ENCODE measurements at regions not wholly inside any gene's neighbourhood (a gene's known extent, or its start where the extent isn't known, plus 50 kb on each side); places are given as distances from the start of the nearest gene placed in this dataset.
"Not testable (repeated sequence)": the region's sequence is repeated elsewhere in the genome, so short reads cannot be mapped to it uniquely, and the experiment has no call there.

DNA sequence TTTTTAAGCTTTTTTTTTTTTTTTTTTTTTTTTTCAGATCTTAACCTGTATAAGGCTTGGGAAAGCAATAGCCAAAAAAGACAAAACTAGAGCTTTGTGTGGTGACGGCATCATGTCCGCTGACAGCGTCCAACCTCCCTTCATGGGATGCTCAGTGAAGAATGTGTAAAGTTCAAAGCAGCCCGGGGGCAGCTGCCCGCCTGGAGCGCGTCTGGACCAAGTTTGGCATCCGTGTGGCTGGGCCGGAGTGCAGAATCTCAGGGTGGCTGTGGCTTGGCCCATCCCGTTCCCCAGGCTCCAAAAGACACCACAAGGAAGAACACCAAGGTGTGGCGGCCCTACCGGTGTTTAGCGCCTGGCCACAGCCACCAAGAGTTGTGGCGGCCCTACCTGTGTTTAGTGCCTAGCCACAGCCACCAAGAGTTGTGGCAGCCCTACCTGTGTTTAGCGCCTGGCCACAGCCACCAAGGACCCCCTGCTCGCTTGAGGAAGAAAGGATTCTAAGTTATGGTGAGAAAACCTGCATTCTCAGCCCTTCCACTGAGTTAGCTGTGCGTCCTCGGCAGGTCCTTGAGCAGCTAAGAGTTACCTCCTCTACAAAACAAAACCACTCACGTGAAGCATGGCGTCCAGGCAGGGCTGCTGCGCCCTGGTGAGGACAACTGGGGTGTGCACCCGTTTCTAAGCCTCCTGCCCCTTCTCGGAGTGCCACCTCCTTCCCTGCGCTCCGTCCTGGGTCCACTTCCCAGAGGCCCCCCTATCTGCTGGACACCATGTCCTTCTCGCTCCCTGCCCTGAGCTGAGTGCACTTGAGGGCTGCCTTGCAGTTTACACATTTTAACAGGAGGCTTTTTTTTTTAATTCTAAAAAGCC is 103.6 kb upstream of the SALL3 start:
- DNase-seq (ENCODE audit: low read depth), result no peak
- TF ChIP-seq, protein P1, sequence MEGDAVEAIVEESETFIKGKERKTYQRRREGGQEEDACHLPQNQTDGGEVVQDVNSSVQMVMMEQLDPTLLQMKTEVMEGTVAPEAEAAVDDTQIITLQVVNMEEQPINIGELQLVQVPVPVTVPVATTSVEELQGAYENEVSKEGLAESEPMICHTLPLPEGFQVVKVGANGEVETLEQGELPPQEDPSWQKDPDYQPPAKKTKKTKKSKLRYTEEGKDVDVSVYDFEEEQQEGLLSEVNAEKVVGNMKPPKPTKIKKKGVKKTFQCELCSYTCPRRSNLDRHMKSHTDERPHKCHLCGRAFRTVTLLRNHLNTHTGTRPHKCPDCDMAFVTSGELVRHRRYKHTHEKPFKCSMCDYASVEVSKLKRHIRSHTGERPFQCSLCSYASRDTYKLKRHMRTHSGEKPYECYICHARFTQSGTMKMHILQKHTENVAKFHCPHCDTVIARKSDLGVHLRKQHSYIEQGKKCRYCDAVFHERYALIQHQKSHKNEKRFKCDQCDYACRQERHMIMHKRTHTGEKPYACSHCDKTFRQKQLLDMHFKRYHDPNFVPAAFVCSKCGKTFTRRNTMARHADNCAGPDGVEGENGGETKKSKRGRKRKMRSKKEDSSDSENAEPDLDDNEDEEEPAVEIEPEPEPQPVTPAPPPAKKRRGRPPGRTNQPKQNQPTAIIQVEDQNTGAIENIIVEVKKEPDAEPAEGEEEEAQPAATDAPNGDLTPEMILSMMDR (IDR thresholded peaks at IDR 0.05; ENCODE audit: low read depth, low read length, missing control alignments), result no peak
- no peak overlapping the region for H3K4me3 ChIP-seq (ENCODE audit: low read depth, low read length)
- in situ Hi-C loops (cut with HindIII; ENCODE audit: low sequenced_read_pairs), result no loop called here

GRCh38 chr18:78876868-78877267 is 102.8 kb upstream of the SALL3 start:
- TF ChIP-seq, protein P1 (IDR thresholded peaks at IDR 0.05; ENCODE audit: low read depth, low read length, missing control alignments), result no peak
- no peak overlapping the region for H3K4me3 ChIP-seq (ENCODE audit: low read depth, low read length)
- DNase-seq (ENCODE audit: low read depth), result no peak
- in situ Hi-C loops (cut with HindIII; ENCODE audit: low sequenced_read_pairs), result no loop called here

DNA sequence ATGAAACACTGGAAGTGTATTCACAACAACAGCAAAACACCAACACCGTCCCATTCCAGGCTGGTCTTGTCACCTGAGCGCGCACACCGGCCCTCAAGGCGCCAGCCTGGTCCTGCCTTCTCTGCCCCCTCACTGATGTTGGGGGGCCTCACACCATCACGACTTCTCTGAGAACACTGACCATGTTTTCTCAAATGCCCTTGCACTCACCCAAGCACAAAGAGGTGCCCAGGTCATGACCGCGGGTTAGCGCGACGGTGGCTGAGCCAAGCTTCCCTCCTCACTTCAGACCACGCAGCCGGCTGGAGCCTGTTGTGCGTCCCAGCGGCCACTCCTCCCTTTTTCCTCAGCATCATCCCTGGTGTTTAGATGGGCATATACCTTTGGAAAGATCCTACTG is 101.3 kb upstream of the SALL3 start:
- DNase-seq (ENCODE audit: low read depth), result no peak
- H3K4me3 ChIP-seq (ENCODE audit: low read depth, low read length), result no peak overlapping the region
- TF ChIP-seq, protein P1 (IDR thresholded peaks at IDR 0.05; ENCODE audit: low read depth, low read length, missing control alignments), result no peak
- in situ Hi-C loops (cut with HindIII; ENCODE audit: low sequenced_read_pairs), result no loop called here

DNA sequence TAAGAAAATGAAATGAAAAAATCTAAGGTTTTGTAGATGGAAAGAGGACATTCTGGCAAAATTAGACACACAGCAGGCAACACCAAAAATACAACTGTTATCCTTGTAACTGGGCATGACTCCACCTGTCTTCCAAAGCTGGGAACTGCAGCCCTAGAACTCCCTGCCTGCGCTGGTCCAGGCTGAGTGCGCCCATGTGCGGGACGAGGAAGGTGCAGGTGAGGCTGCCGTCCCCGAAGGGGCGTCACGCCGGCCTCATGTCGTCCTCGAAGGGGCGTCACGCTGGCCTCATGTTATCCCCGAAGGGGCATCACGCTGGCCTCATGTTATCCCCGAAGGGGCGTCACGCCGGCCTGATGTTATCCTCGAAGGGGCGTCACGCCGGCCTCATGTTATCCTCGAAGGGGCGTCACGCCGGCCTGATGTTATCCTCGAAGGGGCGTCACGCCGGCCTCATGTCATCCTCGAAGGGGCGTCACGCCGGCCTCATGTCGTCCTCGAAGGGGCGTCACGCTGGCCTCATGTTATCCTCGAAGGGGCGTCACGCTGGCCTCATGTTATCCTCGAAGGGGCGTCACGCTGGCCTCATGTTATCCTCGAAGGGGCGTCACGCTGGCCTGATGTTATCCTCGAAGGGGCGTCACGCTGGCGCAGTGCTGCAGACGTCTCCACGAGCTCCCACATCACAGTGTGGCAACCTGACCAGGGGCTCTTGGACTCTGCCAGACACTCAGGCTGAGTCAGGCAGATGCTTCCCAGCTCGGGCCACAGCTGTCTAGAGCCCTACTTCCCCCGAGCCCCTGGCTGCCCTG is 100.3 kb upstream of the SALL3 start:
- H3K4me3 ChIP-seq (ENCODE audit: low read depth, low read length); in situ Hi-C loops (cut with HindIII; ENCODE audit: low sequenced_read_pairs): not testable (repeated sequence)

DNA sequence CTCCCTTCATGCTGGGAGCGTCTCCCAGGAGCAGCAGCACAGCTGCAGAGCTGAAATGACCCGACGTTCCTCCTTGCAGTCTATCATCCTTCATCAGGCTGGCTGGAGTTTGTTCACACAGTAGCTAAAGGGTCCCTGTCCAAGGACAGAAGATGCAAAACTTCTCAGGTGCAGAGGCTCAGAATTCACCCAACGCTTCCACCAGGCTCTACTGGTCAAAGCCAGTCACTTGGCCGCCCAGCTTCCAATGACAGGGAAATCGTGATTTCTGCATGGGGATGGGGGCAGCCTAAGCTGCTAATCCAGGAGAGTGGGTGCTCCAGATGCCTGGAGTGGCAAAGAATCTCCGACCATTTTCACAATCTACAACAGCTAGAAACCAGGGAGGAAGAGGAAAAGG is 97.0 kb upstream of the SALL3 start:
- no peak overlapping the region for H3K4me3 ChIP-seq (ENCODE audit: low read depth, low read length)
- in situ Hi-C loops (cut with HindIII; ENCODE audit: low sequenced_read_pairs), result no loop called here
- no peak for DNase-seq (ENCODE audit: low read depth)
- TF ChIP-seq, protein P1 (IDR thresholded peaks at IDR 0.05; ENCODE audit: low read depth, low read length, missing control alignments), result no peak

More for the DNA sequence above, 100.3 kb upstream of the SALL3 start:
- DNase-seq (ENCODE audit: low read depth), result not testable (repeated sequence)

- no peak overlapping the region for H3K4me3 ChIP-seq (ENCODE audit: low read depth, low read length)
- no peak for DNase-seq (ENCODE audit: low read depth)
- in situ Hi-C loops (cut with HindIII; ENCODE audit: low sequenced_read_pairs), result no loop called here
- TF ChIP-seq, protein P1 (IDR thresholded peaks at IDR 0.05; ENCODE audit: low read depth, low read length, missing control alignments), result no peak
Observed at GRCh38 chr18:78883501-78883900, 96.1 kb upstream of the SALL3 start.

DNA sequence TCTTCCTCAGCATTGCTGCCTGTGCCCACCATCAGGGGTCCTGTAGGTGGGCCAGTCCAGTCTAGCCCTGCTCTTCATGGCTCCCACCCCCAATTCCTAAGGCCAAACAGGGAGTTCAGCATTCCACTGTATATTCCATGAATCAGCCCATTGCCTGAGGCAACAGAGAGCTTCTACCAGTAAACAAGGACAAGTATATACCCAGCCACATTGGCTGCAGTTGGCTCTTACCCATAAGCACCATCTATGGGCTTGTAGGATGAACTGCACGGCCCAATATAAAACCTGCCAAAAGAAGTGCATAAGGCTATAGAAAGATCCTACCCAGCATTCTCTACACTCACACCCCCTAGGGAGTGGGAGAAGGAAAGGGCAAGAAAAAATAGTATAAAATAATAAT is 95.1 kb upstream of the SALL3 start:
- DNase-seq (ENCODE audit: low read depth), result no peak
- in situ Hi-C loops (cut with HindIII; ENCODE audit: low sequenced_read_pairs), result no loop called here

More for the DNA sequence above, 95.1 kb upstream of the SALL3 start:
- no peak overlapping the region for H3K4me3 ChIP-seq (ENCODE audit: low read depth, low read length)
- TF ChIP-seq, protein P1 (IDR thresholded peaks at IDR 0.05; ENCODE audit: low read depth, low read length, missing control alignments), result no peak

Data from astrocyte of the cerebellum (primary cell).